ENCODE measurements at regions not wholly inside any gene's neighbourhood (a gene's known extent, or its start where the extent isn't known, plus 50 kb on each side); places are given as distances from the start of the nearest gene placed in this dataset.

- Histone ChIP-seq H3K27ac (no peak overlapping the region), H3K4me1 (ENCODE audit: insufficient read depth) (no peaks in the 10 kb centered on the region)
Observed at GRCh38 chr20:39904476-39905112, 784.4 kb downstream of the MAFB start.

DNA sequence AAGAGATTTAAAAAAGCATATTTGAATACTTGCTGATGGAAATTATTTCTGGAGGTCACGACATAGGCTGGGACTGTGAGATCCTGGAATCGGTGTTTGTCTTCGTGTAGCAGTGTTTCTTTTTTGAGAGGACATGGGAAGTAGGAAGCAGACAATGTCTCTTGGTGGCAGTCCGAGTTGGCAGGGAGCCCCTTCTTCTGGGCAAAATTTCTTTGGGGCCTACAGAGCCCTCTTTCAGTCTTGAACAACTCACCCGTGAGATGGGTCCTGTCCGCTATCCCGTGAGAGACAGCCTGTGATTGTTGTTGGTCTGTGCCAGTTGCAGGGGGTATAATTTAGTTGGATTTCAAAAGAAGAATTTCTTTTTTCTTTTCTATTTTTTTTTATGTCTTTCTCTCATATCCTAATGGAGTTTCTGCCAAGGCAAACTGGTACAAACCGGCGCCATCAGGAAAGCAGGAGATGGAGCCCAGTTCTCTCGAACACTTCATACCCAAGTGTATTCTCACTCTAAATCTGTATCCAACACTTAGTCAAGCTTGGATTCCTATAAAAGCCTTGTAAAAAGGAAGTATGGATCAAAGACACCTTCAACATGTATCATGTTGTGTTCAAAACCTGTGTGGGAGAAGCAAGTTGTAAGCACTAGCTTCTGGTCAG lies 785.1 kb downstream of the MAFB start:
- no peak overlapping the region for H3K4me3 ChIP-seq
- TF ChIP-seq EP300 (IDR thresholded peaks at IDR 0.05) = no peak
- TF ChIP-seq POLR2A (IDR thresholded peaks at IDR 0.05) = no peak
- no peak for TF ChIP-seq CTCF (IDR thresholded peaks at IDR 0.05)
- DNase-seq = no peak
- intact Hi-C loops (cut with DNase I) = no loop called here
- no peaks in the 10 kb centered on the region for H3K36me3 ChIP-seq
- 92 to 94% (median 93%) methylated on average over 10 of the region's 10 CpGs for WGBS, 3 donors
- H3K27ac ChIP-seq = no peak overlapping the region
- H3K4me1 ChIP-seq (ENCODE audit: insufficient read depth) = no peaks in the 10 kb centered on the region
- H3K9me3 ChIP-seq = no peaks in the 10 kb centered on the region
- H3K27me3 ChIP-seq = no peaks in the 10 kb centered on the region

More at GRCh38 chr20:39904476-39905112, 784.4 kb downstream of the MAFB start:
- Histone ChIP-seq H3K9me3 (no peaks in the 10 kb centered on the region), H3K4me3 (no peak overlapping the region), H3K36me3 (no peaks in the 10 kb centered on the region), H3K27me3 (no peaks in the 10 kb centered on the region)
- no peak for TF ChIP-seq POLR2A (IDR thresholded peaks at IDR 0.05)
- no peak for TF ChIP-seq CTCF (IDR thresholded peaks at IDR 0.05)
- no peak for TF ChIP-seq EP300 (IDR thresholded peaks at IDR 0.05)
- intact Hi-C loops (cut with DNase I) = no loop called here
- DNase-seq = no peak
- 70 to 80% (median 73%) methylated on average over 7 of the region's 7 CpGs for WGBS, 3 donors

GRCh38 chr20:39899881-39900280 lies 789.2 kb downstream of the MAFB start:
- Histone ChIP-seq H3K27ac (no peak overlapping the region), H3K4me3 (no peak overlapping the region), H3K4me1 (ENCODE audit: insufficient read depth) (no peaks in the 10 kb centered on the region), H3K36me3 (no peaks in the 10 kb centered on the region), H3K27me3 (no peaks in the 10 kb centered on the region), H3K9me3 (no peaks in the 10 kb centered on the region)
- DNase-seq = no peak
- TF ChIP-seq POLR2A (IDR thresholded peaks at IDR 0.05) (no peak), EP300 (IDR thresholded peaks at IDR 0.05) (no peak), CTCF (IDR thresholded peaks at IDR 0.05) (no peak)
- intact Hi-C loops (cut with DNase I) = no loop called here
- WGBS, 3 donors = 94 to 97% (median 97%) methylated on average over 1 of the region's 1 CpG

DNA sequence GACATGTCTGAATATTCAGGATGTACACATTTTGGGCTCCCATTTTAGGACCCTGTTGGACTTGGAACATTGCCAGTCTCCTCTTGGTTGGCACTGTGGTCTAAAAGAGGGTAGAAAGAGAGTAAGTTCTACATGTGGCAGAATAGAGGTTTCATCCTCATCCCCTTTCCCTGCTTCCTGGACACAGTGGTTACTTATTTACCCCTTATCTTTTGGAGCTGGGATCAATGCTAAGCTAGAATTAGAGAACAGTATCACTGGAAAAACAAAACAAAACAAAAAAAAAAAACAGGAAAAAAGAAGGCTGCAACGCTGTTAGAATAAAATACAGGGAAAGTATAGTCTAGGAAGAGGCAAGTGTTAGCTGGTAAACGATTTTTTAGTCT lies 790.6 kb downstream of the MAFB start:
- no peaks in the 10 kb centered on the region for H3K4me1 ChIP-seq (ENCODE audit: insufficient read depth)
- no peaks in the 10 kb centered on the region for H3K9me3 ChIP-seq
- 20 to 27% (median 22%) methylated on average over 2 of the region's 2 CpGs for WGBS, 3 donors
- DNase-seq = no peak
- intact Hi-C loops (cut with DNase I) = no loop called here
- TF ChIP-seq POLR2A (IDR thresholded peaks at IDR 0.05) (no peak), CTCF (IDR thresholded peaks at IDR 0.05) (no peak), EP300 (IDR thresholded peaks at IDR 0.05) (no peak)
- no peaks in the 10 kb centered on the region for H3K27me3 ChIP-seq
- no peaks in the 10 kb centered on the region for H3K36me3 ChIP-seq
- no peak overlapping the region for H3K4me3 ChIP-seq
- H3K27ac ChIP-seq = no peak overlapping the region

All from ovary (tissue), 7 donors.